ENCODE measurements at regions not wholly inside any gene's neighbourhood (a gene's known extent, or its start where the extent isn't known, plus 50 kb on each side); places are given as distances from the start of the nearest gene placed in this dataset.

DNA sequence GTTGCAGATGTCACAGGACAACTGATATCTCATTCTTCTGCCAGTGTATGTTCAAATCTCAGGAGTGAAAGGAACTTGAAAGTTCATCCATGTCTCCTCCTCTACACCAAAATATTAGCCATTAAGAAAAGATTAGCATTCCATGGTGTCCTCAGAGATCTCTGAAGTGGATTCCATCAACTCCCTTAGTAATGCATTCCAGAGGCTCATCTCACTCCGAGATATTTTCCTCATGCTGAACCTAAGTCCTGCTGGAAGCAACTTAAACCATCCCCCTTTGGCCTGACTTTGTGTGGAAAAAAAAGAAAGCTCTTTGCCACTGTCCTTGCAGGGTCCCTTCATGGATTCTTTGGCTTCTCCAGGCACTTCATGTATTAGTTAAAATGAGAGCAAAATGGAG lies 155.7 kb upstream of the ZNF462 start:
- TF ChIP-seq, protein P1, sequence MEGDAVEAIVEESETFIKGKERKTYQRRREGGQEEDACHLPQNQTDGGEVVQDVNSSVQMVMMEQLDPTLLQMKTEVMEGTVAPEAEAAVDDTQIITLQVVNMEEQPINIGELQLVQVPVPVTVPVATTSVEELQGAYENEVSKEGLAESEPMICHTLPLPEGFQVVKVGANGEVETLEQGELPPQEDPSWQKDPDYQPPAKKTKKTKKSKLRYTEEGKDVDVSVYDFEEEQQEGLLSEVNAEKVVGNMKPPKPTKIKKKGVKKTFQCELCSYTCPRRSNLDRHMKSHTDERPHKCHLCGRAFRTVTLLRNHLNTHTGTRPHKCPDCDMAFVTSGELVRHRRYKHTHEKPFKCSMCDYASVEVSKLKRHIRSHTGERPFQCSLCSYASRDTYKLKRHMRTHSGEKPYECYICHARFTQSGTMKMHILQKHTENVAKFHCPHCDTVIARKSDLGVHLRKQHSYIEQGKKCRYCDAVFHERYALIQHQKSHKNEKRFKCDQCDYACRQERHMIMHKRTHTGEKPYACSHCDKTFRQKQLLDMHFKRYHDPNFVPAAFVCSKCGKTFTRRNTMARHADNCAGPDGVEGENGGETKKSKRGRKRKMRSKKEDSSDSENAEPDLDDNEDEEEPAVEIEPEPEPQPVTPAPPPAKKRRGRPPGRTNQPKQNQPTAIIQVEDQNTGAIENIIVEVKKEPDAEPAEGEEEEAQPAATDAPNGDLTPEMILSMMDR (IDR thresholded peaks at IDR 0.05; ENCODE audit: unreplicated experiment): no peak
- Mint-ChIP-seq H3K36me3 (peaks cover 1% of the 10 kb centered on the region), H3K27me3 (ENCODE audit: low read depth) (no peaks in the 10 kb centered on the region), H3K4me3 (no peak overlapping the region), H3K4me1 (peaks cover 11% of the 10 kb centered on the region), H3K9me3 (peaks cover 27% of the 10 kb centered on the region), H3K27ac (no peak overlapping the region)
- no peak for DNase-seq (ENCODE audit: low spot score in 2 of 2, unreplicated experiment in 2 of 2)

DNA sequence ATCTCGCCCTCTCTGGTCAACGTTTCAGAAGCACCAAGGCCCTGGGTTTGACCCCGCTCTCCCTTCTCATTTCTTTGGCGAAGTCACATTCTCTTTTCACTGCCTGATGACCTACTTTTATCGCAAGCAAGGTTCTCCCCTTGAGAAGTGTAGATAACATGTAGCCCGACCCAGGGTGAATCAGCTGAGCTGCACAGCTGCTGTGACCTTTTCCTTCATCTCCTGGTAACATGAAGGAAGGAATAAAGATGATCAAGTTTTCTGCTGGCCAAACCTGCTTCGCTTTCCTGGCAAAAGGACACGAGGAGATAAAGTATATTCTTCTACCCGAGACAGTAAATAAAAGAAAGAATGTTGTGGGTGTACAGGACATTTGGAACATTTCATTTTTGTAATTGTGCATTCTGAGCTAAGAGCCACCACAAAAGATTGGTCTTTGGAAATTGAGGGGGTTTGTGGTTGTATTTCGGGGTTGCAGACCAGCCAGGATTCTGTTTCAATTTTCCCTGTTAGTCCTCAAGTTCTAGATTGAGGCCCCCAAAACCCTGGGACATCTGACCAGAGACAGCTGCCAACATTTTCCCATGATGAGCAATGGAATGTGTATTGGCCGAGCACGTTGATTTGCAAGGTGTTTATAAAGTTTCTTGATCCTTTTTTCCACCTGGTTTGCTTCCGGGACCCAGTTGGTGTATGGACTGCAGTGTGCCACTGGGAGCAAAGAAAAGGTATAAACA lies 155.1 kb upstream of the ZNF462 start:
- peak overlapping the region; percentile 28 for H3K27ac Mint-ChIP-seq
- H3K9me3 Mint-ChIP-seq: peaks cover 21% of the 10 kb centered on the region
- H3K4me1 Mint-ChIP-seq: peaks cover 13% of the 10 kb centered on the region
- TF ChIP-seq, protein P1 (IDR thresholded peaks at IDR 0.05; ENCODE audit: unreplicated experiment): no peak
- DNase-seq (ENCODE audit: low spot score in 2 of 2, unreplicated experiment in 2 of 2): no peak
- H3K27me3 Mint-ChIP-seq (ENCODE audit: low read depth): no peaks in the 10 kb centered on the region
- no peak overlapping the region for H3K4me3 Mint-ChIP-seq
- peaks cover 1% of the 10 kb centered on the region for H3K36me3 Mint-ChIP-seq

DNA sequence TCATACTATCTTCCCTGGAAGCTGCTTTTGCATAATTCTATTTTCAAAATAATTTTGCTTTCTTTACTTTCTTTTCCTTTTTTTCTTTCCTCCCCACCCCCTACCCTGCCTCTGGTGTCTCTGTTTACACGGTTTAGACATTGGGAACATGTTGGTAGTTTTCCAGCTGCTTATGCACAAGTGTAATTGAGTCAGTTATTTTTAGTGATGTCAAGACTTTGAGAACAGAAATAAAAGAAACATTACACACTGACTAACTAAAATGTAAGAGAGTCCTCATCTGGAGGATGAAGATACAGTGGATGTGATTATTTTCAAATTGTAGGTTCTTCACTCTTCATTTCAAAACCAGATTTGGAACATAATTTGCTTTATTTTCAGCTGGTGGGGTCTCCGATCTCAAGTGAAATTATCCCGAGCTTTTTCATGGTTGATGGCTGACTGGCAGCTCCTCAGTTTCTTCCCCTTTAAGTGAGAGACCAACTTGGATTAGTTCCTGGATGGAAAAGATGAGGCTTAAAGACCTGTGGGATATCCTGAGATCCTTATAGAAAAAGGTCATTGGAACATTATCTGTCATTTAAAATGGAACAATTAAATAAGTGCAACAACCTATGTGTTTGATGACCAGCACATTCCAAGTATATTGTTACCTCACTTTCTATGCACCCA lies 154.4 kb upstream of the ZNF462 start:
- DNase-seq (ENCODE audit: low spot score in 2 of 2, unreplicated experiment in 2 of 2): no peak
- H3K9me3 Mint-ChIP-seq: peaks cover 18% of the 10 kb centered on the region
- H3K27ac Mint-ChIP-seq: no peak overlapping the region
- peaks cover 1% of the 10 kb centered on the region for H3K36me3 Mint-ChIP-seq
- H3K4me3 Mint-ChIP-seq: no peak overlapping the region
- peaks cover 15% of the 10 kb centered on the region for H3K4me1 Mint-ChIP-seq
- H3K27me3 Mint-ChIP-seq (ENCODE audit: low read depth): no peaks in the 10 kb centered on the region
- TF ChIP-seq, protein P1 (IDR thresholded peaks at IDR 0.05; ENCODE audit: unreplicated experiment): no peak

DNA sequence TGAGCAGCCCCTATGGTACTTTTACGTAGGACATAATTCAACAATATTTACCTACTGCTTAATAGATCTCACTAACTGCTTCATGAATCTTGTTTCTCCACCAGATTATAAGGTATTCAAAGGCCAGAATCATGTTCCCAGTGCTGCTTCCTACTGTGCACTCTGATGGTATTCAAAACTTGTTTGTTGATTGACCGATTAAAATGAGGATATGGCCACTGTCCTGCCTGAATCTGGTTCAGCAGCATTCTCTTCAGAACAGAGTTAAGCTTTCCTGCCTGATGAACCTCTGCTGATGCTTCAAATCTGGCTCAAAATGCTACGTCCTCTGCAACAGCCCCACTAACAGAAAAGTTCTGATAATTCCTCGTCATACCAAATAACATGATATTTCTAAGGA lies 150.7 kb upstream of the ZNF462 start:
- no peaks in the 10 kb centered on the region for H3K27me3 Mint-ChIP-seq (ENCODE audit: low read depth)
- no peak for DNase-seq (ENCODE audit: low spot score in 2 of 2, unreplicated experiment in 2 of 2)
- no peaks in the 10 kb centered on the region for H3K36me3 Mint-ChIP-seq
- no peak overlapping the region for H3K27ac Mint-ChIP-seq
- TF ChIP-seq, protein P1 (IDR thresholded peaks at IDR 0.05; ENCODE audit: unreplicated experiment): no peak
- H3K4me1 Mint-ChIP-seq: peaks cover 17% of the 10 kb centered on the region
- no peak overlapping the region for H3K4me3 Mint-ChIP-seq
- H3K9me3 Mint-ChIP-seq: no peaks in the 10 kb centered on the region

DNA sequence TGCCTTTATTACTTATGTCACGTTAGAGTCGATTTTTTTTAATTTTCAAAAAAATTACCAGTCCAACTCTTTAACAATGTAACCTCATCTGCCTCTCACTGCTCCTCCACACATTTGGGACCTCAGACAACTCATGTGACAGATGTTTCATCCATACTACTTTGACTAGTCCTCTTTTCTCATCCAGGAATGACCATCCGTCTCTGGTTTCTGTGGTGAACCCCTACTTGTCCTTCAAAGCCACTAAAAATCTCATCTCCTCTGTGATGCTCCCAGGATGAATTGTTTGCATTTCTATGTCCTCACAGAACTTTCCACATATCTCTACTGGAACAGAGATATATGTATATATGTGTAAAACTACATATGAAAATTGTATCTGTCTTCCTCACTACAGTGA lies 149.8 kb upstream of the ZNF462 start:
- Mint-ChIP-seq H3K4me3 (no peak overlapping the region), H3K36me3 (no peaks in the 10 kb centered on the region), H3K27ac (no peak overlapping the region), H3K9me3 (no peaks in the 10 kb centered on the region), H3K27me3 (ENCODE audit: low read depth) (no peaks in the 10 kb centered on the region), H3K4me1 (peaks cover 18% of the 10 kb centered on the region)
- no peak for DNase-seq (ENCODE audit: low spot score in 2 of 2, unreplicated experiment in 2 of 2)
- TF ChIP-seq, protein P1 (IDR thresholded peaks at IDR 0.05; ENCODE audit: unreplicated experiment): no peak

All from mesothelial cell of epicardium (in vitro differentiated cells).